ENCODE measurements at regions not wholly inside any gene's neighbourhood (a gene's known extent, or its start where the extent isn't known, plus 50 kb on each side); places are given as distances from the start of the nearest gene placed in this dataset.

- H3K9me3 Mint-ChIP-seq = no peaks in the 10 kb centered on the region
- H3K36me3 Mint-ChIP-seq = no peaks in the 10 kb centered on the region
- ATAC-seq (ENCODE audit: low read depth in 2 of 2) (no peak), DNase-seq (no peak)
- no peak overlapping the region for H3K4me3 Mint-ChIP-seq
- H3K4me1 Mint-ChIP-seq = no peaks in the 10 kb centered on the region
- peaks cover 0 to 7% (median 7%) of the 10 kb centered on the region in 3 donors for H3K27me3 Mint-ChIP-seq
- H3K27ac Mint-ChIP-seq = no peak overlapping the region
Observed at GRCh38 chr6:126773112-126773805, 345.2 kb upstream of the RSPO3 start.

GRCh38 chr6:126779331-126779730 is 339.1 kb upstream of the RSPO3 start:
- DNase-seq = no peak
- no peak overlapping the region for H3K4me3 Mint-ChIP-seq
- ATAC-seq (ENCODE audit: low read depth in 2 of 2) = no peak
- H3K27ac Mint-ChIP-seq = no peak overlapping the region
- H3K27me3 Mint-ChIP-seq = peaks cover 0 to 3% (median 0%) of the 10 kb centered on the region in 3 donors
- no peaks in the 10 kb centered on the region for H3K9me3 Mint-ChIP-seq
- no peaks in the 10 kb centered on the region for H3K4me1 Mint-ChIP-seq
- no peaks in the 10 kb centered on the region for H3K36me3 Mint-ChIP-seq

- Mint-ChIP-seq H3K4me1 (no peaks in the 10 kb centered on the region), H3K4me3 (no peak overlapping the region), H3K27me3 (peaks cover 0 to 3% (median 0%) of the 10 kb centered on the region in 3 donors)
Observed at GRCh38 chr6:126781582-126781981, 336.9 kb upstream of the RSPO3 start.

GRCh38 chr6:126784161-126784790 is 334.2 kb upstream of the RSPO3 start:
- peaks cover 0 to 5% (median 3%) of the 10 kb centered on the region in 3 donors for H3K27me3 Mint-ChIP-seq
- no peak overlapping the region for H3K27ac Mint-ChIP-seq
- no peak overlapping the region for H3K4me3 Mint-ChIP-seq
- DNase-seq (no peak), ATAC-seq (ENCODE audit: low read depth in 2 of 2) (no peak)
- H3K36me3 Mint-ChIP-seq = no peaks in the 10 kb centered on the region
- no peaks in the 10 kb centered on the region for H3K4me1 Mint-ChIP-seq
- H3K9me3 Mint-ChIP-seq = peaks cover 0 to 2% (median under 1%) of the 10 kb centered on the region in 7 donors

More at GRCh38 chr6:126781582-126781981, 336.9 kb upstream of the RSPO3 start:
- no peak for DNase-seq
- H3K27ac Mint-ChIP-seq = no peak overlapping the region
- no peaks in the 10 kb centered on the region for H3K36me3 Mint-ChIP-seq
- no peaks in the 10 kb centered on the region for H3K9me3 Mint-ChIP-seq
- no peak for ATAC-seq (ENCODE audit: low read depth in 2 of 2)

- H3K36me3 Mint-ChIP-seq = no peaks in the 10 kb centered on the region
- H3K27ac Mint-ChIP-seq = no peak overlapping the region
- peaks cover 0 to 2% (median 2%) of the 10 kb centered on the region in 7 donors for H3K9me3 Mint-ChIP-seq
- peaks cover 0 to 5% (median 3%) of the 10 kb centered on the region in 3 donors for H3K27me3 Mint-ChIP-seq
- ATAC-seq (ENCODE audit: low read depth in 2 of 2) (no peak), DNase-seq (no peak)
- H3K4me1 Mint-ChIP-seq = no peaks in the 10 kb centered on the region
- no peak overlapping the region for H3K4me3 Mint-ChIP-seq
Observed at GRCh38 chr6:126786262-126786661, 332.2 kb upstream of the RSPO3 start.

GRCh38 chr6:126787635-126788034 is 330.8 kb upstream of the RSPO3 start:
- no peak for ATAC-seq (ENCODE audit: low read depth in 2 of 2)

GRCh38 chr6:126788861-126789365 is 329.6 kb upstream of the RSPO3 start:
- Mint-ChIP-seq H3K27me3 (peaks cover 0 to 5% (median 0%) of the 10 kb centered on the region in 3 donors), H3K27ac (no peak overlapping the region), H3K36me3 (no peaks in the 10 kb centered on the region), H3K9me3 (peaks cover 0 to 2% (median 2%) of the 10 kb centered on the region in 7 donors), H3K4me3 (no peak overlapping the region), H3K4me1 (no peaks in the 10 kb centered on the region)
- ATAC-seq (ENCODE audit: low read depth in 2 of 2) (no peak), DNase-seq (no peak)

More at GRCh38 chr6:126787635-126788034, 330.8 kb upstream of the RSPO3 start:
- Mint-ChIP-seq H3K4me3 (no peak overlapping the region), H3K9me3 (peaks cover 0 to 2% (median 2%) of the 10 kb centered on the region in 7 donors), H3K36me3 (no peaks in the 10 kb centered on the region), H3K4me1 (no peaks in the 10 kb centered on the region), H3K27me3 (peaks cover 0 to 5% (median under 1%) of the 10 kb centered on the region in 3 donors), H3K27ac (no peak overlapping the region)
- DNase-seq = no peak

- Mint-ChIP-seq H3K27me3 (no peaks in the 10 kb centered on the region), H3K9me3 (peaks cover 0 to 2% (median 0%) of the 10 kb centered on the region in 7 donors), H3K4me3 (no peak overlapping the region), H3K27ac (no peak overlapping the region), H3K36me3 (no peaks in the 10 kb centered on the region), H3K4me1 (no peaks in the 10 kb centered on the region)
- DNase-seq (no peak), ATAC-seq (ENCODE audit: low read depth in 2 of 2) (no peak)
Observed at GRCh38 chr6:126792340-126793085, 326.0 kb upstream of the RSPO3 start.

- no peaks in the 10 kb centered on the region for H3K9me3 Mint-ChIP-seq
- DNase-seq (no peak), ATAC-seq (ENCODE audit: low read depth in 2 of 2) (no peak)
Observed at GRCh38 chr6:126795161-126795560, 323.3 kb upstream of the RSPO3 start.

GRCh38 chr6:126797981-126798380 is 320.5 kb upstream of the RSPO3 start:
- no peaks in the 10 kb centered on the region for H3K9me3 Mint-ChIP-seq
- H3K4me1 Mint-ChIP-seq = no peaks in the 10 kb centered on the region
- DNase-seq = no peak
- no peaks in the 10 kb centered on the region for H3K27me3 Mint-ChIP-seq
- no peaks in the 10 kb centered on the region for H3K36me3 Mint-ChIP-seq
- no peak for ATAC-seq (ENCODE audit: low read depth in 2 of 2)
- no peak overlapping the region for H3K27ac Mint-ChIP-seq
- H3K4me3 Mint-ChIP-seq = no peak overlapping the region

More at GRCh38 chr6:126795161-126795560, 323.3 kb upstream of the RSPO3 start:
- no peak overlapping the region for H3K4me3 Mint-ChIP-seq
- H3K27me3 Mint-ChIP-seq = no peaks in the 10 kb centered on the region
- H3K36me3 Mint-ChIP-seq = no peaks in the 10 kb centered on the region
- H3K4me1 Mint-ChIP-seq = no peaks in the 10 kb centered on the region
- H3K27ac Mint-ChIP-seq = no peak overlapping the region

- no peaks in the 10 kb centered on the region for H3K4me1 Mint-ChIP-seq
- ATAC-seq (ENCODE audit: low read depth in 2 of 2) (no peak), DNase-seq (no peak)
- peaks cover 0 to 9% (median 0%) of the 10 kb centered on the region in 3 donors for H3K27me3 Mint-ChIP-seq
- no peaks in the 10 kb centered on the region for H3K36me3 Mint-ChIP-seq
- no peaks in the 10 kb centered on the region for H3K9me3 Mint-ChIP-seq
- no peak overlapping the region for H3K27ac Mint-ChIP-seq
- no peak overlapping the region for H3K4me3 Mint-ChIP-seq
Observed at GRCh38 chr6:126803769-126804168, 314.7 kb upstream of the RSPO3 start.

GRCh38 chr6:126804332-126805064 is 314.0 kb upstream of the RSPO3 start:
- Mint-ChIP-seq H3K36me3 (no peaks in the 10 kb centered on the region), H3K4me3 (no peak overlapping the region)
- no peak for DNase-seq

GRCh38 chr6:126805861-126806260 is 312.6 kb upstream of the RSPO3 start:
- H3K4me3 Mint-ChIP-seq = no peak overlapping the region
- H3K27ac Mint-ChIP-seq = no peak overlapping the region
- DNase-seq (no peak), ATAC-seq (ENCODE audit: low read depth in 2 of 2) (no peak)
- H3K4me1 Mint-ChIP-seq = no peaks in the 10 kb centered on the region
- no peaks in the 10 kb centered on the region for H3K9me3 Mint-ChIP-seq
- no peaks in the 10 kb centered on the region for H3K36me3 Mint-ChIP-seq
- peaks cover 0 to 19% (median 0%) of the 10 kb centered on the region in 3 donors for H3K27me3 Mint-ChIP-seq

More at GRCh38 chr6:126804332-126805064, 314.0 kb upstream of the RSPO3 start:
- no peaks in the 10 kb centered on the region for H3K4me1 Mint-ChIP-seq
- no peak for ATAC-seq (ENCODE audit: low read depth in 2 of 2)
- no peaks in the 10 kb centered on the region for H3K9me3 Mint-ChIP-seq
- H3K27ac Mint-ChIP-seq = no peak overlapping the region
- peaks cover 0 to 9% (median 0%) of the 10 kb centered on the region in 3 donors for H3K27me3 Mint-ChIP-seq
